Gastroesophageal sphincter (tissue), 3 donors: ENCODE measurements at regions not wholly inside any gene's neighbourhood (a gene's known extent, or its start where the extent isn't known, plus 50 kb on each side); places are given as distances from the start of the nearest gene placed in this dataset.

Experiments
- CTCF ChIP-seq, 4 experiments: fragments of 200-600 bp in 2 of 4; fragments of 450-650 bp in 2 of 4; sonication (generic) in 1 of 4; IDR thresholded peaks; one replicate each; pipeline ENCODE4 v1.5.1; 2017 to 2019; ENCODE audit warnings: antibody characterized with exemption in 4 of 4, mild to moderate bottlenecking in 2 of 4, moderate library complexity in 2 of 4
- EP300 ChIP-seq: sonication (generic); formaldehyde crosslinking; IDR thresholded peaks from one replicate; pipeline ENCODE4 v1.6.1; 2017; ENCODE audit warnings: antibody characterized with exemption, mild to moderate bottlenecking
- POLR2A ChIP-seq, 2 donors: fragments of 450-650 bp; IDR thresholded peaks; one replicate each; pipeline ENCODE4 v1.6.1; 2017; ENCODE audit warnings: antibody characterized with exemption in 2 of 2, mild to moderate bottlenecking in 2 of 2, moderate library complexity in 1 of 2

GRCh38 chr16:60566901-60567300 is 1469.3 kb downstream of the CDH8 start:
- TF ChIP-seq CTCF (IDR thresholded peaks at IDR 0.05) (no peak), POLR2A (IDR thresholded peaks at IDR 0.05) (no peak), EP300 (no peak)
